Fibroblast of peridontal ligament (primary cell): ENCODE measurements at regions not wholly inside any gene's neighbourhood (a gene's known extent, or its start where the extent isn't known, plus 50 kb on each side); places are given as distances from the start of the nearest gene placed in this dataset.

Experiments
- DNase-seq: peaks from one replicate; pipeline ENCODE4 v3.0.0-alpha.2; 2010; ENCODE audit errors: extremely low read depth

GRCh38 chr13:30126903-30127428 lies 180.4 kb downstream of the KATNAL1 start:
- DNase-seq, result no peak

GRCh38 chr13:30125422-30126073 lies 181.8 kb downstream of the KATNAL1 start:
- DNase-seq, result peak; percentile 82

DNA sequence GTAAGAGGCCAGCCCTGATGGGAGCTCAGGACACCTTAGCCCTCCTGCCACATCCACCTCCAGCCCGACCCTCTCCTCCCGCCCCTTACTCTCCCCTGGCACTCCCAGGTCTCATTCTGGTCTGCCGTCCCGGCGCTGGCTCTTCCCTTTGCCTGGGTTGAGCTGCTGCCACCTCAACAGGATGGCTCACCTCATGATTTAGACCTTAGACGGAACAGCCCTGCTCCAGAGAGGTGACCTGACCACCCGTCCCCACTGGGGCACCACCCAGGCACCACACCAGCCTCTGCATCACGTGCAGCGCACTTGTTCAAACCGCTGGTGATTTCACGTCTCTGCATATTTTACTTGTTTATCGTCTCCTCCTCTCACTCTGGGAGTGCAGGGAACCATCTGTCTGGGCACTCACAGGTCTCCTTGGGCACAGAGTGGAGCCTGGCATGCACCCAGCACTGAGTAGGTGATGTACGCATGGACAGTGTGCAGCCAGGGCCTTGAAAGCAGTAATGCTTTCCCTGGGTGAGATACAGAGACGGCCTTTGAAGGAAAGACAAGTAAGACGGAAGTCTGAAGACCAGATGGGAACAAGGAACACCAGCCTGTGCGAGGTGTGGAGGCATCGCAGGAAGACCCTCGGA lies 183.1 kb downstream of the KATNAL1 start:
- DNase-seq, result no peak

DNA sequence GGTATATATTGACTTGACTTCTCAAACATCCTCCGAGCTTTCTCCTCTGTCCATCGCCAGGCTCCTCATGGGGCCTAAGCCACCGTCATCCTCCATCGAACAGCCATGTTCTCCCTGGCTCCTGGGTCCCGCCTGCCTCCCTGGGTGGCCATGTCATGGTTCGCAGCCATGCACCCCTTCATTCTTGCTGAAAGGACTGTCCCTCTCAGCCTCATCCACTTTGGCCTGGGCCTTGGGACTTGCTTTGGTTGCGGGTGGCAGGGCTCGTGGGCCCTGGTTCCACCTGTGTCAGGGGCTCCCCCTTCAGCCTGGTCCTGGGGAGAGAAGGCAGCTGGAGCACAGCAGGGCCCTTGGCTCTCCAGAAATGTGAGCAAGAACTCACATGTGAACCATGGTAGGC lies 183.8 kb downstream of the KATNAL1 start:
- DNase-seq, result no peak

- DNase-seq, result no peak
Observed at GRCh38 chr13:30121666-30122065, 185.7 kb downstream of the KATNAL1 start.

- DNase-seq, result no peak
Observed at GRCh38 chr13:30121244-30121643, 186.1 kb downstream of the KATNAL1 start.

DNA sequence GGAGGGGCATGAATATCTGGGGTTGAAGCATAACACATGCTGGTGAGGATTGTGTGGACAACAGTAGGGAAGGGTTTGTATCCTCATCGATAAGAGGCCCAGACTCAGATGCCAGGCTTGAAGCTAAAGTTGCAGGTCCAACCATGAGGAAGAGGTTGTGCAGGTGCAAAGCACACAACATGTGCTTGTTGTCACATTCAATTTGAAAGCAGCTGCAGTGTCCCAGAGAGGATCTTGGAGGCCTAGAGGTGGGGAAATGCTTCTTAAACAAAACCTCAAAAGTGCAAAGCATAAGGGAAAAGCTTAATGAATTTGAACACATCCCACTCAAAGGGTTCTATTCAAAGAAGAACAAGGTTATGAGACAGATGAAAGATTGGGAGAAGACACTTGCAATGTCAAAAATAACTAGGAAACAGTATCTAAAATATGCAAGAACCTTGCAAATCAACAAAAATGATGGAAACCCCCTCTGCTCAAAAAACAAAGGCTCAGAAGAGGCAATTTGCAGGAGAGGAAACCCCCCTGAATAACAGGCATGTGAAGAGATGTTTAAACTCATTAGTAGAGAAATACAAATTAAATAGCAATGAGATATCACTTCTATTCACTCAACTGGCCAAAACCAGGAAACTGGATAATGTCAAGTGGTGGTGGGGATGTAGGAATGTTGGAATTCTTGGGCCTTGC lies 187.1 kb downstream of the KATNAL1 start:
- DNase-seq, result no peak

DNA sequence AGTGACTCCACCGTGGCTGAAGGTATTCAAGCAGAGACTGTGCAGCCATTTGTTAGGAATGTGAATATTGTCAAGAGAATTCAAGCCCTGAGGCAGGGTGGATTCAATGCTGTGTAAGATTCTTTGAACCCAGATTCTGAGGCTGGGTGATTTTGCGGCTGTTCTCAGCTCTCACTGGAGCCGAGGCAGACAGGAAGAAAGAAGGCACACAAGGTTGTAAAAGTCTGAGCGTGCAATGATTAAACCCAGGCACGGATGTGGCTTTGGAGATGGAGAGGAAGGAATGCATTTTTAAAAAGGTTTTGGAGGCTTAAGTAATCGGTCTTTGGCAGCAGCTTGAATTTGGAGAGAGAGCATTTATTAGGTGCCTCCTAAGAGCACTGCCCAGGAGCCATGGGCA lies 187.9 kb downstream of the KATNAL1 start:
- DNase-seq, result peak; percentile 85

DNA sequence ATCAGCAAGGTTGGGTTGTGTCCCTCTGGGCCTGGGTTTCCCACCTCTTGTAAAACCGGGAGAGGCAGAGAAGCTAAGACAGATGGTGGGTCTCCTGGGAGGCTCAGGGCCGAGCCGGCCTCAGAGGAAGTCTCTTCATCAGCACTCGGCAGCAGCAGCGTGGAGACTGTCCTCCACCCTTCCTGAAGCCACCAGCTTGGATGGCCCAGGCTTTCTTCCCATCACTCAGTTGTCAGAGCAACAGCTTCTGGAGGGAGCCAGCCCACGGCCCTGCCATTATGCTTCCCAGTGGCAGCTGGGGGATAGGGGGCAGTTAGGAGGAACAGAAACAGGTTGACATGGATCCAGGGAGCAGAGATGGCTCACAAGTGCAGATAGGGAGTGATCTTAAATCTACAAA lies 191.0 kb downstream of the KATNAL1 start:
- no peak for DNase-seq

DNA sequence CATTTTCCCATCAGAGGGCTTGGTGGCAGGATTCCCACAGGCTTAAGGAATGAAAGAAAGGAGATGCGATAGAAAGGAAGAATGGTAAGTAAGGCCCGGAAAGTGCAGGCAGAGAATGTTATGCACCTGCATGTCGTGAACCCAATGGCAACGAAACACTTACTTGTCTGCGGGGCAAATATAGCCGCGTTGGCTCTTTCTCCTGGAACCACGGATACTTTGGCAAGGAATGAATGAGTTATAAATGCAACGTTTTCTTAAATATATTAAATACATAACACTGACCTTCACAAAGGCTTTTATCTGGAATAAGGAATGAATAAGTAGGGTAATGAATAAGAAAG lies 192.1 kb downstream of the KATNAL1 start:
- DNase-seq, result no peak

GRCh38 chr13:30114571-30115256 lies 192.6 kb downstream of the KATNAL1 start:
- DNase-seq, result peak; percentile 69

- DNase-seq, result no peak
Observed at GRCh38 chr13:30113983-30114570, 193.3 kb downstream of the KATNAL1 start.

GRCh38 chr13:30113551-30113950 lies 193.8 kb downstream of the KATNAL1 start:
- DNase-seq, result no peak

DNA sequence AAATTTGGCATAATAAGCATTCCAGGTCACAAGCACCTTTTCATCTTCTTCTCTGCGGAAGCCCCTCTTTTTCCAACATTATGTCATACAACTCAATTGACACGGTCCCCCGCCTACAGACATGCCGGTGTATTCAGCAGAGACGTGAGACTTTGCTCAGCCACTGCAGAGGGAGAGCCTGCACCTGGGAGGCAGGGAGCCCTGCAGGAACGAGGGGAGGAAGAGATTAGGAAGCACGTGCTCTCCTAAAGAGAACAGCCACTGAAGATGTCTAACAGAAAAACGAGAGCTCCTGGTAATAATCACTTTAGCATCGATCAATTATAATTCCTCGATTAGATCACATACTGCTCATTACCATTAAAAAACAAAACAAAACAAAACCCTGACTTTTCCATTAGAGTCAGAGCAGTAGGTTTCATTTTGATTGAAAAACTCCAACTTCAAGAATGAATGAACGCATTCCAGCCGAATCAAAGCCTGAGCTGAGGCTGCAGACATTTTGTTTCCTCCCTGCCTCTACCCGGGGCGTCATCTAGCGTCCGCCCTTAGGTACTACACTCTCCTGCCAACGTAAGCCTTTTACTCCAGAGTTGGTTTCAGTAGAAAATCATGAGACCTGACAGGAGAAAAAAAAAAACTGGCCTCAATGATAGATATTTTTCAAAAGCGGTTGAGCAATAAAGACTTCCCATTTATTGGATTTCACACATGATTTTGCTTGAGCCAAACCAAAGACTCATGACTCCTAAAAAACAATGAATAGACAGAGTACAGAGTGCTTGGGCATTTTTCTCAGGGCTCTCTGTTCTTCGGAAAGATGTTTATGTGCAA lies 194.5 kb downstream of the KATNAL1 start:
- peak; percentile 95 for DNase-seq

- no peak for DNase-seq
Observed at GRCh38 chr13:30111810-30112209, 195.5 kb downstream of the KATNAL1 start.

- no peak for DNase-seq
Observed at GRCh38 chr13:30110301-30111070, 196.9 kb downstream of the KATNAL1 start.

DNA sequence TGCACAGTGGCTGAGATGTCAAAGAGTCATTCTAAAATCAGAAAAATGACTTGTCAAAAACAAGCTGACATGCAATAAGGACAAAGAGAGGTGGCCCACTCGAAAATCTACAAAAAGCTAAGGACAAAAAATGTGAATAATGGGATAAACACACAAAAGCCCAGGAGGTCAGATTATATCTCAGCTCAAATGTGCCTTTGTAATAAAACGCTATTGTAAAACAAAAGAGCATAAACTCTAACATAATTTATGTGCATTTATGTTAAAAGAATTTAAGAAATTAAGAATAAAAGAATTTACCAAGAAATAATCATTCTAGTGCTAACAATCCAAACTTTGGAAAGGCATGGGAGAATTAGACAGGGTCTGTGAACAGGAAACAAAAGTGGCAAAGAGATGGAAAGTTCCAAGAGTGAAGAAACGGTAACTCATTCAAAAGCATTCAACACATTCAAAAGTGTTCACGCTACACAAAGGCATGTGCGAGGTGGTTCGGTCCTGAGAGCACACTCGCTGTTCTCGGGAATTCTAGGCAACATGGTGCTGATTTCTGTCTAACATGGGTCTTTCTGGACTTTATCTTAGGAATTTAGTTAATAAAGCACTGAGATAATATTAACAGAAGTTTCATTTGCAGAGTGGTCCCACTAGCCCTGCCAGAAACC lies 197.7 kb downstream of the KATNAL1 start:
- no peak for DNase-seq

GRCh38 chr13:30108913-30109237 lies 198.5 kb downstream of the KATNAL1 start:
- no peak for DNase-seq

- DNase-seq, result no peak
Observed at GRCh38 chr13:30108216-30108912, 199.0 kb downstream of the KATNAL1 start.
